ENCODE measurements at regions not wholly inside any gene's neighbourhood (a gene's known extent, or its start where the extent isn't known, plus 50 kb on each side); places are given as distances from the start of the nearest gene placed in this dataset.

- in situ Hi-C loops (cut with HindIII; ENCODE audit: low pct_ligation_motif_present, low sequenced_read_pairs), result no loop called here
- Histone ChIP-seq H3K27me3 (replicated peaks) (no peaks in the 10 kb centered on the region), H3K4me3 (ENCODE audit: low read depth, low read length) (no peak overlapping the region), H3K36me3 (replicated peaks) (no peaks in the 10 kb centered on the region), H3K27ac (no peak overlapping the region)
- TF ChIP-seq CTCF (IDR thresholded peaks at IDR 0.05; ENCODE audit: low read depth, low read length, missing control alignments), result no peak
- DNase-seq, result no peak
Measured at GRCh38 chr1:55700359-55701130, 485.4 kb upstream of the USP24 start.

GRCh38 chr1:55699228-55699627 is 484.1 kb upstream of the USP24 start:
- H3K27me3 ChIP-seq (replicated peaks), result no peaks in the 10 kb centered on the region
- H3K36me3 ChIP-seq (replicated peaks), result no peaks in the 10 kb centered on the region
- in situ Hi-C loops (cut with HindIII; ENCODE audit: low pct_ligation_motif_present, low sequenced_read_pairs), result no loop called here
- H3K4me3 ChIP-seq (ENCODE audit: low read depth, low read length), result no peak overlapping the region
- no peak overlapping the region for H3K27ac ChIP-seq
- TF ChIP-seq CTCF (IDR thresholded peaks at IDR 0.05; ENCODE audit: low read depth, low read length, missing control alignments), result no peak
- DNase-seq, result no peak

DNA sequence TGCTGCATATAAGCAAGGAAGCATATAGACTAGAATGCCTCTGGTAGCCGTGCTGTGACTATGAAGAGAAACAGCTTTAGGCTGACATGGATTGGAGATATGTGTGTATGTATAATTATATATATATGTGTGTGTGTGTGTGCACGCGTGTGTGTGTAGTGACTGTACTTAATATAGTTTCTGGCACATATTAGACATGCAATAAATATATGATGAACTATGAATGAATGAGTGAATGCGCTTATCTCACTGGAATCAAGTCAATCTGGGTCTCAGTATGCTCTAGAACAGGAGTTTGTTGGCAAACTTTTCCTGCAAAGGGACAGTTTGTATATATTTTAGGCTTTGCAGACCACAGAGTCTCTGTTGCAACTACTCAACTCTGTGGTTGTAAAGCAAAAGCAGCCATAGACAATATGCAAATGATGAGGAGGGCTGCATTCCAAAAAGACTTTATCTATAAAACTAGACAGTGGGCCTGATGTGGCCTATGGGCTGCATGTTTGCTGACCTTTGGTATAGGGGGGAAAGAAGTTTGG is 482.9 kb upstream of the USP24 start:
- in situ Hi-C loops (cut with HindIII; ENCODE audit: low pct_ligation_motif_present, low sequenced_read_pairs), result no loop called here
- Histone ChIP-seq H3K36me3 (replicated peaks) (no peaks in the 10 kb centered on the region), H3K4me3 (ENCODE audit: low read depth, low read length) (no peak overlapping the region), H3K27ac (no peak overlapping the region), H3K27me3 (replicated peaks) (no peaks in the 10 kb centered on the region)
- no peak for TF ChIP-seq CTCF (IDR thresholded peaks at IDR 0.05; ENCODE audit: low read depth, low read length, missing control alignments)
- DNase-seq, result no peak

DNA sequence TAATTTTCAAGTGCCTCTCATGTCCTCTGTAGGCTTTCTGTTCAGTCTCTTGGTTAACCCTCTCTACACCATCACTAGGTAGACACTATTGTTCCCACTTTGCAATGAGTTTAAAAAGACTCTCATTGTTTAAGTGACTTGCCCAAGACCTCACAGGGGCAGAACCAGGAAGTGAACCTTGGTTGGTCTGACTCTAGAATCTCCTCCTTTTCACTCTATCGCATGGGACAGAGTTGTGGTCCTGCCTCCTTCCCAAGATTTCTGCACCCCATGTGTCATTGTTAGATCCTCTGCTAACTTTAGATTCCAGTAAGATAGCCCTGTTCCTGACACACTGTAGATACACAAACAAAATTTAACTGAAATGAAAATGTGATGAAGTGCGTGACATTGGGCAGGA is 481.7 kb upstream of the USP24 start:
- no peak for DNase-seq
- peak overlapping the region; percentile 55 for H3K27ac ChIP-seq
- H3K36me3 ChIP-seq (replicated peaks), result no peaks in the 10 kb centered on the region
- H3K4me3 ChIP-seq (ENCODE audit: low read depth, low read length), result no peak overlapping the region
- no peak for TF ChIP-seq CTCF (IDR thresholded peaks at IDR 0.05; ENCODE audit: low read depth, low read length, missing control alignments)
- in situ Hi-C loops (cut with HindIII; ENCODE audit: low pct_ligation_motif_present, low sequenced_read_pairs), result no loop called here
- H3K27me3 ChIP-seq (replicated peaks), result no peaks in the 10 kb centered on the region

DNA sequence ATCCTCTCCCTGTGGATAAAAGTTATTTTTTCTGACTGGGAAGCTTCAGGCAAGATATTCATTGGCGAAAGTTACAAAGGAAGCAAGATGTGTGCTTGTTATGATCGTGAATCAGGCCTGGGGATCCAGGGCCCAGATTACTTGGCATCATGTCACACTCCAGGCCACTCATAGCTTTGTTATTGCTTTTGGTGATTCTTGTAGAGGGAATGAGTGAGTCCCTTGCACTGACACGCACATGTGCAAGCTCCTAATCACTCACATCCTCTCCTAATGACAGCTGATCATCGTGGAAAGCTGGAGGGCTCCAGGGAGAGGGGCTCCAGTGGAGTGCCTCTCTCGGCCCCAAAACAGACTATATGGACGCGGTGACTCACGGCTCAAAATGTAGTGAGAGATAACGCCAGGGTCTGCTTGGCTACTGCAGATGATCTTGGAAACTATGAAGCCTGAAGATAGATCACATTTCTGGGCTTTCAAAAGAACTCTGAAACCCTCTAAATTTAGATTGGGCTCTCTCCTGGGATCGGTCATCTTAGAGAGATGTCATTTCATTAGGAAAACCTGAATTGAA is 481.1 kb upstream of the USP24 start:
- no peak for TF ChIP-seq CTCF (IDR thresholded peaks at IDR 0.05; ENCODE audit: low read depth, low read length, missing control alignments)
- peak; percentile 90 for DNase-seq
- no peak overlapping the region for H3K4me3 ChIP-seq (ENCODE audit: low read depth, low read length)
- in situ Hi-C loops (cut with HindIII; ENCODE audit: low pct_ligation_motif_present, low sequenced_read_pairs), result no loop called here
- H3K27me3 ChIP-seq (replicated peaks), result no peaks in the 10 kb centered on the region
- no peaks in the 10 kb centered on the region for H3K36me3 ChIP-seq (replicated peaks)
- peak overlapping the region; percentile 55 for H3K27ac ChIP-seq
